ENCODE measurements at regions not wholly inside any gene's neighbourhood (a gene's known extent, or its start where the extent isn't known, plus 50 kb on each side); places are given as distances from the start of the nearest gene placed in this dataset.

DNA sequence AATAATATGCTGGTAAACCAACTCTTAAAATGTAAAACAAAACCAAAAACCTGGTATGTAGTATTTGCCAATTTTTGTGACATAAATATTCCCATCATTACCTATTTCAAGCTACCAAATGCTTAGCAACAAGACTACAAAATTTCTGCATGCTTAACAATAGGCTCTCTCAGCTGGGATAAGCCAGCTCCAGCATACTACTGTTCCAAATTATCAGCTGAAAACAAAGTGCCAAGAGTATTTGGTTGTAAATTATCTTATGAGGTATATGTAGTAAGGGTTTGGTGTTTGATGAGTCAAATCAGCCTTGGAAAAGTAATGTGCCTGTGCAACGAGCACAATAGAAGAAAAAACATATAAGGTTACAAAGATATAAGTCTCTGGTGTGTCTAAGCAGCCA is 263.2 kb downstream of the HGF start:
- no peaks in the 10 kb centered on the region for H3K36me3 ChIP-seq (ENCODE audit: insufficient read depth, low read length)
- no peaks in the 10 kb centered on the region for H3K27me3 ChIP-seq (ENCODE audit: insufficient read depth, low read length)
- ChIA-PET CTCF (ENCODE audit: partially characterized antibody) (no interaction called here), POLR2A (ENCODE audit: partially characterized antibody) (no interaction called here)
- H3K4me1 ChIP-seq (ENCODE audit: insufficient read depth, low read length), result no peaks in the 10 kb centered on the region
- Mint-ChIP-seq H3K9me3 (peaks cover 2 to 10% (median 6%) of the 10 kb centered on the region in 8 donors), H3K27me3 (no peaks in the 10 kb centered on the region), H3K4me1 (no peaks in the 10 kb centered on the region), H3K4me3 (no peak overlapping the region), H3K27ac (no peak overlapping the region), H3K36me3 (no peaks in the 10 kb centered on the region)
- no peak for DNase-seq
- no peak overlapping the region for H3K4me3 ChIP-seq (ENCODE audit: low read length in 2 of 2)
- intact Hi-C loops (cut with micrococcal nuclease), result no loop called here
- H3K9me3 ChIP-seq (ENCODE audit: control insufficient read depth in 1 of 2, low read length in 2 of 2), result no peaks in the 10 kb centered on the region
- H3K27ac ChIP-seq (ENCODE audit: low read depth, low read length), result no peak overlapping the region

- Histone ChIP-seq H3K4me3 (ENCODE audit: low read length in 2 of 2) (no peak overlapping the region), H3K27ac (ENCODE audit: low read depth, low read length) (no peak overlapping the region), H3K4me1 (ENCODE audit: insufficient read depth, low read length) (no peaks in the 10 kb centered on the region), H3K27me3 (ENCODE audit: insufficient read depth, low read length) (no peaks in the 10 kb centered on the region), H3K9me3 (ENCODE audit: control insufficient read depth in 1 of 2, low read length in 2 of 2) (no peaks in the 10 kb centered on the region), H3K36me3 (ENCODE audit: insufficient read depth, low read length) (no peaks in the 10 kb centered on the region)
- Mint-ChIP-seq H3K36me3 (no peaks in the 10 kb centered on the region), H3K4me1 (no peaks in the 10 kb centered on the region), H3K27ac (no peak overlapping the region), H3K4me3 (no peak overlapping the region), H3K9me3 (peaks cover 0 to 4% (median 0%) of the 10 kb centered on the region in 8 donors), H3K27me3 (no peaks in the 10 kb centered on the region)
- intact Hi-C loops (cut with micrococcal nuclease), result no loop called here
- CTCF ChIA-PET (ENCODE audit: partially characterized antibody), result no interaction called here
- POLR2A ChIA-PET (ENCODE audit: partially characterized antibody), result no interaction called here
- no peak for DNase-seq
Observed at GRCh38 chr7:81503771-81504170, 266.1 kb downstream of the HGF start.

- intact Hi-C loops (cut with micrococcal nuclease), result no loop called here
- CTCF ChIA-PET (ENCODE audit: partially characterized antibody), result no interaction called here
- POLR2A ChIA-PET (ENCODE audit: partially characterized antibody), result no interaction called here
Observed at GRCh38 chr7:81503336-81503735, 266.5 kb downstream of the HGF start.

GRCh38 chr7:81501220-81501619 is 268.6 kb downstream of the HGF start:
- Mint-ChIP-seq H3K4me3 (no peak overlapping the region), H3K9me3 (peaks cover 0 to 4% (median 0%) of the 10 kb centered on the region in 8 donors), H3K36me3 (no peaks in the 10 kb centered on the region), H3K27ac (no peak overlapping the region), H3K27me3 (no peaks in the 10 kb centered on the region), H3K4me1 (no peaks in the 10 kb centered on the region)
- no peak overlapping the region for H3K27ac ChIP-seq (ENCODE audit: low read depth, low read length)
- H3K27me3 ChIP-seq (ENCODE audit: insufficient read depth, low read length), result no peaks in the 10 kb centered on the region
- H3K4me1 ChIP-seq (ENCODE audit: insufficient read depth, low read length), result no peaks in the 10 kb centered on the region
- no peaks in the 10 kb centered on the region for H3K9me3 ChIP-seq (ENCODE audit: control insufficient read depth in 1 of 2, low read length in 2 of 2)
- H3K36me3 ChIP-seq (ENCODE audit: insufficient read depth, low read length), result no peaks in the 10 kb centered on the region
- intact Hi-C loops (cut with micrococcal nuclease), result no loop called here
- no peak overlapping the region for H3K4me3 ChIP-seq (ENCODE audit: low read length in 2 of 2)
- no peak for DNase-seq
- ChIA-PET POLR2A (ENCODE audit: partially characterized antibody) (no interaction called here), CTCF (ENCODE audit: partially characterized antibody) (interaction anchor here (1.3 kb wide), 1 partner anchor 18 kb away, joined by 5 read pairs; no protein-coding TSS in a partner anchor)

More at GRCh38 chr7:81503336-81503735, 266.5 kb downstream of the HGF start:
- Histone ChIP-seq H3K27ac (ENCODE audit: low read depth, low read length) (no peak overlapping the region), H3K36me3 (ENCODE audit: insufficient read depth, low read length) (no peaks in the 10 kb centered on the region), H3K27me3 (ENCODE audit: insufficient read depth, low read length) (no peaks in the 10 kb centered on the region), H3K4me1 (ENCODE audit: insufficient read depth, low read length) (no peaks in the 10 kb centered on the region), H3K9me3 (ENCODE audit: control insufficient read depth in 1 of 2, low read length in 2 of 2) (no peaks in the 10 kb centered on the region), H3K4me3 (ENCODE audit: low read length in 2 of 2) (no peak overlapping the region)
- Mint-ChIP-seq H3K4me1 (no peaks in the 10 kb centered on the region), H3K27me3 (no peaks in the 10 kb centered on the region), H3K4me3 (no peak overlapping the region), H3K36me3 (no peaks in the 10 kb centered on the region), H3K27ac (no peak overlapping the region), H3K9me3 (peaks cover 0 to 4% (median 0%) of the 10 kb centered on the region in 8 donors)
- no peak for DNase-seq

GRCh38 chr7:81500631-81501030 is 269.2 kb downstream of the HGF start:
- intact Hi-C loops (cut with micrococcal nuclease), result no loop called here
- ChIA-PET POLR2A (ENCODE audit: partially characterized antibody) (no interaction called here), CTCF (ENCODE audit: partially characterized antibody) (interaction anchor here (1.3 kb wide), 1 partner anchor 18 kb away, joined by 5 read pairs; no protein-coding TSS in a partner anchor)
- Mint-ChIP-seq H3K27me3 (no peaks in the 10 kb centered on the region), H3K4me3 (no peak overlapping the region), H3K9me3 (peaks cover 0 to 4% (median 0%) of the 10 kb centered on the region in 8 donors), H3K27ac (no peak overlapping the region), H3K36me3 (no peaks in the 10 kb centered on the region), H3K4me1 (no peaks in the 10 kb centered on the region)
- Histone ChIP-seq H3K4me3 (ENCODE audit: low read length in 2 of 2) (no peak overlapping the region), H3K36me3 (ENCODE audit: insufficient read depth, low read length) (no peaks in the 10 kb centered on the region), H3K27ac (ENCODE audit: low read depth, low read length) (no peak overlapping the region), H3K9me3 (ENCODE audit: control insufficient read depth in 1 of 2, low read length in 2 of 2) (no peaks in the 10 kb centered on the region), H3K27me3 (ENCODE audit: insufficient read depth, low read length) (no peaks in the 10 kb centered on the region), H3K4me1 (ENCODE audit: insufficient read depth, low read length) (no peaks in the 10 kb centered on the region)
- no peak for DNase-seq

DNA sequence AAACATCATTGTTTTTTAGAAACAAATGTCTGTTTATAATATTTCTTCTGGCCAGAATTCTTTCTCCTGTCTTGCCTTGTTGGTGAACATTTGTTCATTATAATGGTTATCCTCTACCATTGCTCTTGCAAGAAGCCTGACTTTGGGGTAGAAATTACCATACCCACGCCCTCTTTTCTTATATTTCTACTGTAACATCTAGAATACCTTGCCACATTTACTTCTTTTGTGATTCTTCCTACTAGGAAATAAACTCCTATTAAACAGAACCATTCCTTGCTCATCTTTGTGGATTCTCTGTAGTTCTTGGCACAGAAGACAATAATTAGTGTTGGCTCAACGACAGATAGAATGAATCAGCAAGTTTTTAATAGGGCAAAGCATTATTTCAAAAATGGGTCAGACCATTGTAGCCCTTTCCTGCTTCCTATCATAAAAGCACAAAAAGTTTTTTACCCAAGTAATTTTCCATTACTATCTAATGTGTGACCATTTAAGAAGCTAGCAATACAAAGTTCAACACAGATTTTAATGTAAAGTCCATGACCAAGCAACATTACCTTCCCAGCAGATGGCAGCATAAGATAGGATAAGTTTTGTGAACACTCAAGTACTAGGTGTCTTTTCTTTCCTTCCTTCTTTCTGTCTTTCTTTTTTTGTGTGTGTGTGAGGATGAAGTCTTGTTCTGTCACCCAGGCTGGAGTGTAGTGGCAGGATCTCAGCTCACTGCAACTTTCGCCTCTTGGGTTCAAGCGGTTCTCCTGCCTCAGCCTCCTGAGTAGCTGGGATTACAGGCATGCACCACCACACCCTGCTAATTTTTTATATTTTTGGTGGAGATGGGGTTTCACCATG is 270.4 kb downstream of the HGF start:
- ChIA-PET POLR2A (ENCODE audit: partially characterized antibody) (no interaction called here), CTCF (ENCODE audit: partially characterized antibody) (no interaction called here)
- Mint-ChIP-seq H3K4me3 (no peak overlapping the region), H3K9me3 (peaks cover 0 to 4% (median 0%) of the 10 kb centered on the region in 8 donors), H3K27ac (no peak overlapping the region), H3K36me3 (no peaks in the 10 kb centered on the region), H3K4me1 (no peaks in the 10 kb centered on the region), H3K27me3 (no peaks in the 10 kb centered on the region)
- intact Hi-C loops (cut with micrococcal nuclease), result loop anchor here (5.0 kb wide), 1 partner anchor 1228 kb away; no protein-coding TSS in a partner anchor
- no peaks in the 10 kb centered on the region for H3K36me3 ChIP-seq (ENCODE audit: insufficient read depth, low read length)
- no peaks in the 10 kb centered on the region for H3K27me3 ChIP-seq (ENCODE audit: insufficient read depth, low read length)
- DNase-seq, result no peak
- no peak overlapping the region for H3K27ac ChIP-seq (ENCODE audit: low read depth, low read length)
- H3K9me3 ChIP-seq (ENCODE audit: control insufficient read depth in 1 of 2, low read length in 2 of 2), result no peaks in the 10 kb centered on the region
- H3K4me1 ChIP-seq (ENCODE audit: insufficient read depth, low read length), result no peaks in the 10 kb centered on the region
- H3K4me3 ChIP-seq (ENCODE audit: low read length in 2 of 2), result no peak overlapping the region

GRCh38 chr7:81498176-81498575 is 271.7 kb downstream of the HGF start:
- POLR2A ChIA-PET (ENCODE audit: partially characterized antibody), result no interaction called here
- CTCF ChIA-PET (ENCODE audit: partially characterized antibody), result no interaction called here
- Mint-ChIP-seq H3K27ac (no peak overlapping the region), H3K9me3 (peaks cover 0 to 4% (median 0%) of the 10 kb centered on the region in 8 donors), H3K4me1 (no peaks in the 10 kb centered on the region), H3K27me3 (no peaks in the 10 kb centered on the region), H3K4me3 (no peak overlapping the region), H3K36me3 (no peaks in the 10 kb centered on the region)
- Histone ChIP-seq H3K27ac (ENCODE audit: low read depth, low read length) (no peak overlapping the region), H3K4me1 (ENCODE audit: insufficient read depth, low read length) (no peaks in the 10 kb centered on the region), H3K4me3 (ENCODE audit: low read length in 2 of 2) (no peak overlapping the region), H3K36me3 (ENCODE audit: insufficient read depth, low read length) (no peaks in the 10 kb centered on the region), H3K9me3 (ENCODE audit: control insufficient read depth in 1 of 2, low read length in 2 of 2) (no peaks in the 10 kb centered on the region), H3K27me3 (ENCODE audit: insufficient read depth, low read length) (no peaks in the 10 kb centered on the region)
- intact Hi-C loops (cut with micrococcal nuclease), result loop anchor here (5.0 kb wide), 1 partner anchor 1229 kb away; no protein-coding TSS in a partner anchor
- no peak for DNase-seq

Measured in CD4-positive, alpha-beta memory T cell (primary cell).